AG08395 (cell line): ENCODE measurements at regions not wholly inside any gene's neighbourhood (a gene's known extent, or its start where the extent isn't known, plus 50 kb on each side); places are given as distances from the start of the nearest gene placed in this dataset.
"Not testable (repeated sequence)": the region's sequence is repeated elsewhere in the genome, so short reads cannot be mapped to it uniquely, and the experiment has no call there.

Source experiments
- DNase-seq: peaks from one replicate; pipeline ENCODE4 v3.0.0; 2012; ENCODE audit warnings: mixed read lengths, low spot score

DNA sequence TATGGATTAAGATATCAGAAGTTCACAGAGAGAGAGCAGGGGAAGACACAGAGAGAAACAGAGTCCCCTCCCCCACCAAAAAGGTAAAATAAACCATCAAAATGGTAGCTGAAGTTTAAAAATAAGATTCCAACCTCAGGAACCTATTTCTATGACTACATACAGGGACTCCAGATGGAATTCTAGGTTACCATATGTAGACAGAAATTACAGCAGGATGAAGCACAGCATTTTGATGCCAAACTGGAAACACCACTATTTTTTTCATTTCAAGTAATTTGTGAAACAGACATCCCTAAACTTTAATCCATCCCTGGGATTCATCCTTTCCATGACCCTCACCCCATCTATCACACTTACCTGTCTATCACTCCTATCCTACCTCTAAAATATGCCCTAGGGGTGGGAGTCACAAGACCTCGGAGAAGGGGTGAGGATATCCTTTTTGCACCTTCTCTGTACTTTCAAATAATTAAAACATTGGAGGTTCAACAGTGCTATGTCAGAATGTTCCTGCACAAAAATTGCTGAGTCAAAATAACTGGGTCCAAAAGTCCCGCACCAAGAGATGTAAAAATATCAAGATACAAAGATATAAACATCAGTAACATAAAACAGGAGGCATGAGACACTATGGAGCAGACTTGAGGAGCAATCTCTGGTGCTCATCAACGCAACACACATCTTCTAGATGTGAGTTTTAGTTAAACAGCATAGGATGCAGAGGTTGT, 344.5 kb upstream of the RASGEF1B start:
- DNase-seq = no peak

DNA sequence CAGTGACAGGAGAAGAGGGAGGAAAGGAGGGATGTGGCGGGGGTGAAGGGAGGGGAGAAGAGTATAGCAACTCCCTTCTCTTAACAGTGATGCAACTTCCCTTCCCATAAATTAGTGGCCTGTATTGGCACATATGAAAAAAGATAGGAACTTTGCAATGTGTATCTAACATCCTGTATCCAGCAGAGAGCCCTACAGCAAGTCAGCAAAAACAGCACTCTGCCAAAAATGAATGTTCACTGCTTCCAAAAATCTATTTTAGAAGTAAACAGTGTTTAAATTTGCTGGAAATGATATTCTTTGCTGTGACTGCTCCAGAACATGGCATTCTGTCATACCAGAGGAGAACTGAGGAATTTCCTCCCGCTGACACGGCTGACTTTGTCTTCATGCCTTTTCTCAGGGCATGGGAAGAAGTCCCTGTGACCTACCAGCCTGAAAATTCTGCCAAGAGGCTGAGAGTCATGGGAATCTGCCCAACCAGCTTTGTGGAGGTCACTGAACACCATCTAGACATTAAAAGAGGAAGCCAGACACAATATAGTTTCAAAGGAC, 343.4 kb upstream of the RASGEF1B start:
- DNase-seq = no peak

DNA sequence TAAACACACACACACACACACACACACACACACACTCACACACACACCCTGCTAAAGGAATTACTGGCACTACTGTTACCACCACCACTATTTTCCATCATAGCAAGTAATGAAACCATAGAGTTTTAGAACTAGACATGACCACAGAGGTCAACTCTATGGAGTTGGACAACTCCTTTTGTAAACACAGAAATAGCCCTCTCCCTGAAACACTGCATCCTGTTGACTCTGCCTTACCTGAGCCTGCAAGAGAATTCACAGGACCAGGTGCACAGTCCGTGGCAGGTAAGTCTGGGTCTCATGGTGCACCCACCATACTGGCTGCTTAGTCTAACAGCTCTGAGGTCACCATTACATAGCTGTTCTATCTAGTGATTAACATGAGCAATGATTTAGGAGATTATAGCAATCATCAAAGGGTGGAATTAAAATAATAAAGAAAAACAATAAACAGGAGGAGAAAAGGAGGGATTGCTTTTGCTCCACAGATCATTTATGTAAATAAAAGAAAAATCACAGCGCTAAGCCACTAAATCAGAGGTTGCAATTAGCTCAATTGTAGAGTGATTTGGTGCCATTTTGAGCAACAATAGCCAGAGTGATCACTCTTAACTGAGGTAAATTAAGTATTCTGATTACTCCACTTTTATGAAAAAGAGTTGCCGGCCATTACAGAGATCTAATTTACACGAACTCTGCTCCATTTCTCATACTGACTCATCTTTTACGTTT, 340.0 kb upstream of the RASGEF1B start:
- DNase-seq = no peak

DNA sequence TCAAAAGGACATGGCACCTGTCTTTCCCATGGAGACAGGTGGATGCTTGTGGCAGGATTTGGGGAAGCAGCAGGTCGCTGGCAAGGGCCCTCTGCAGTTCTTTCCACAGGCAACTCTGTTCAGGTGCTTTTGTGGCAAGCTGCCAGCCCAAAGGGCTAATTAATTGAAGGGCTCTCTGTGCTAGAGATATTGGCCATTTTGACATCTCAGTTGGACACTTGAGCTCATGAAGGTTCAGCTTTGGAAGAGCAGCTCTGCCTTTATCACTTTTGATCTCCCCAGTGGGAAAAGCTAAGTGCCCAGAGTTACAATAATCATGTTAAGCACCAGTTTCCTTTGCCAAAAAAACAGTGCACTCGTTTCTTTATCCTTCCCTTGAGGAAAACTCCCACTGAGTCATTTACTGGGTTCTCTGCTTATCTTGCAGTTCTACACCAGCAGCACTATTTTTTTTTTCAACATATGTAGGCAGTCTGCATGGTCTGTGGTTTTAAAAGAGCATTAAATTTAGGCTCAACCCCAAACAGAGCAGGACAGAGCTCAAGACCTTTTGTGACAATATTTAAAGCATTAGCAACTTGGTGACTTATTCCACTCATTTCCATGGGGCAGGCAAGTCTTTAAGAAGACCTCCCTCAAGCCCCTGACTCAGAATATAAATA, 336.4 kb upstream of the RASGEF1B start:
- no peak for DNase-seq

DNA sequence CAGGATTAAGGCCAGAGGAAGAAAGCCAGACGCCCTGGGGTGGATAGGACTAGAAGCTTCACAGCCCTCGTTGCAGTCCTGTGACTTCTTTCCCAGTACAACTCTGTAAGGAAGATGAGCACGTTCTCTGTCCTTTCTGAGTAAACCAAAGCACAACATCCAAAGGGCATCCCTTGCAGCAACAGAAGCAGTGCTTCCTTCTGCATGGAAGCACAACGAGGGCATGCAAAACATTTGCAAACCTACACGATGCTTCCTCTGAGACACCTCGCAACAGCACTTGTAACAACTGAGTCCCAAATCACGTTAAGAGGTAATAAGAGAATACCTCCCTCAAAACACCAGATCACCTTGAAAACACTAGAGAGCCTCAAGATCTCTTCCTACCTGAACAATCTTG, 335.7 kb upstream of the RASGEF1B start:
- DNase-seq = no peak

DNA sequence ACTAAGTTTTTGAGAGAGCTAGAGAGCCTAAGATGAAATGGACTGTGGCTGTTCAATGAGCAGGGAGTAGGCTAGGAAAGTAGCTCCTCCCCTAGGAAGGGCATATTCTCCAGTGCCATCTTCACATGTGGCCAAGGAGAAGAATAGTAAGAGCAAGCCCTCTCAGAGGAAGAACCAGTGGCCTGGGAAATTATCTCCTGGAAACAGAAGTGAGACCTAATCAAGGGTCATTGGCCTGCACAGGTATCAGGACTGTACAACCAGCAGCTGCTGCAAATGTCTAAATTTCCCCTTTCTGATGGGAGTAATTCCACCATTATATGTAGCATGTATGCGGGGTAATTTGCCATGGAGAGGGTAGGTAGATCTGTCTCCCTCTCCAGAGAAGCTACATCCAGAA, 334.8 kb upstream of the RASGEF1B start:
- DNase-seq = no peak

GRCh38 chr4:81804849-81805248, 333.1 kb upstream of the RASGEF1B start:
- DNase-seq = no peak

GRCh38 chr4:81802285-81802846, 330.7 kb upstream of the RASGEF1B start:
- DNase-seq = no peak

- no peak for DNase-seq
Observed at GRCh38 chr4:81799371-81799770, 327.7 kb upstream of the RASGEF1B start.

GRCh38 chr4:81796790-81797528, 325.3 kb upstream of the RASGEF1B start:
- DNase-seq = no peak

GRCh38 chr4:81792521-81792920, 320.8 kb upstream of the RASGEF1B start:
- no peak for DNase-seq

DNA sequence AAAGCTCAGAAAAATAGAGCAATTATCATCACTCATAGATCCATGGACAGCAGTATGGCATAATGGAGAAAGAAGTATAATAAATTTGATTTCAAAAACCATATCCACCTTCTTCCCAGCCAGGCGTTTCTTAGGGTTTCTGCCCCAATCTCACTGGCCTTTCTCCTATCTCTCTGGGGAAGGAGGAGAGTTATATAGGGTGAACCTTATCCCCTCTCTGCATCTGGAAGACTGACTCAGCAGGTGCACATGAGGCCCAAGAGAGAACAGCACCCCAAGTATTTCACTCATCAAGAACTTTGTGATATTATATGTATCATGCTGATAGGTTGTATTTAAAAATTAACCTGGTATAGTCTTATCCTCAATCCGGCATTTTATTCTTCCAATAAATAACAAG, 318.8 kb upstream of the RASGEF1B start:
- no peak for DNase-seq

- no peak for DNase-seq
Observed at GRCh38 chr4:81789741-81790399, 318.2 kb upstream of the RASGEF1B start.

- DNase-seq = no peak
Observed at GRCh38 chr4:81789158-81789557, 317.5 kb upstream of the RASGEF1B start.

- no peak for DNase-seq
Observed at GRCh38 chr4:81786766-81787165, 315.1 kb upstream of the RASGEF1B start.

DNA sequence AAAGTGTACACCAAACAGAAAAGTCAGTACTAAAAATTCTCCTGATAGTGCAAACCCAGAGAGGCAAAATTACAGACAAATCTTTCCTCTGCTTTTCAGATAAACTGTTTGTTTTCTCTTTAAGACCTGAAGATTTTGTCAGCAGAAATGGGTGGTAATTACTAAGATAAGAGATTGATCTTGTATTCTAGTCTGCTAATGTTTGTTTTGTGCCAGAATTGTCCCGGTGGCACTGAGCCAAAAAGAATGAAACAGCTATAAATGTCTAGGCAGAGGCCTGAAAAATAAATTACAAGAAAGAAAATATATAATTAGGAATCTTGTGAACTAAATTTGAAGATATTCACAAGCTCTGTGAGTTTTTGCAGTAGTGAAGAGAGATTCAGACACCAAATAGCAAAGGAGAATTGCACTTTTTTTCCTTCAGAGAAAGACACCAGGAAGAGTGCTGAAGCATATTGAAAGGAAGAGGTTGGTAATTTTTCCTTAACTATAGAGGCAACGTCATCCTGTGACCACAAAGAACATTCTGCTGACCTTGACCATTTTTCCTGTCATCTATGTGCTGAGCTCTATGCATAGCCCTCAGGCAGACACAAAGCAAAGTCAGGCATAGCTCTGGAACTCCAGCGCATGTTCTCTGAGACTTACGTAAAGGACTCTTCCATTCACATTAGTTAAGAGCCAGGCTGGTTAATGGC, 314.5 kb upstream of the RASGEF1B start:
- DNase-seq = no peak

DNA sequence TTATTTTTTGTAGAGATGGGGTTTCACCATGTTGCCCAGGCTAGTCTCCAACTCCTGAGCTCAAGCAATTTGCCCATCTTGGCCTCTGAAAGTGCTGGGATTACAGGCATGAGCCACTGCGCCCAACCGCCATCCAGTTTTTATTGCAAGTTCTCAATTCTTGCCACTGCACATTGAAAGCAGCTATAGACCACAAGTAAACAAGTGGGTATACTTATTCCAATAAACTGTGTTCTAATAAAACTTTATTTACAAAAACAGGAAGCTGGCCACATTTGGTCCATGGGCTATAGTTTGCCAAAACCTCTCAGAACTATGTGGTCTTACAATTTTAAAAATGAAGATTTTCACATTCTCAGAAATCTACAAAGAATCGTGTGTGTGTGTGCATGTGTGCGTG, 313.6 kb upstream of the RASGEF1B start:
- DNase-seq = no peak

DNA sequence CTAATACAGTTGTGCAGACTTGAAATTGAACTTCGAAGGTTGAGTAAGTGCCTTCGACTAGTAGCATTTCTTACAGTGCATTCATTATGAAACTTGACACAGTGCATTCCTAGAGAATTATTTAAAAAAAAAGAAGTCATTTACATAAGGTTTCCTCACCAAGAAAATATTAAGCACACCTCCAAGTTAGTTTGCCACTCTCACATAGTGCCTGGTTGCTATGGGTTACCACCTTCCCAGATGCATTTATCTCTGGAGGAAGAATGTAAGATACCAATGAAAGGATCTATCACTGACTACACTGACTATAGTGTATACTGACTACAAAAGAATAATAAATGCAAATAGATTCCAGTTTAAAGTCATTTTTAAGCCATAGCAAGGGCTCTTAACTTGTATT, 311.9 kb upstream of the RASGEF1B start:
- DNase-seq = no peak

DNA sequence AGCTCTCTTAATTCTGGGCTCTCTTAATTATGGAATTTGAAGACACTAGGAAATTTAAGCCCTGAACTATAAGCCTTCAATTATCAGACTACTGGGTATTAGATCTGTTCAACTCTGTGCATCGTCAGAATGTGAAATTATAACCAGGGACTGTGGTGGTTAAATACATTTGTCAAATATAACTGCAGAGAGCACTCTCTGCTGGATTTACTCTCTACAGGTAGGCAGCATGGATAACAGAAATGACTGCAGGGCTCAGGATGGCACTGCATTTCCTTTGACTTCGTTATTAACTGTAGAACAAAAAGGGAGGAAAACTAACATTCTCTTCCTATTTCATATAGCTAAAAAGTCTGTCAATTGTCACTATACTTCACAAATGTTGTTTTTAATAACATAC, 310.1 kb upstream of the RASGEF1B start:
- no peak for DNase-seq

GRCh38 chr4:81777718-81778117, 306.0 kb upstream of the RASGEF1B start:
- DNase-seq = not testable (repeated sequence)

DNA sequence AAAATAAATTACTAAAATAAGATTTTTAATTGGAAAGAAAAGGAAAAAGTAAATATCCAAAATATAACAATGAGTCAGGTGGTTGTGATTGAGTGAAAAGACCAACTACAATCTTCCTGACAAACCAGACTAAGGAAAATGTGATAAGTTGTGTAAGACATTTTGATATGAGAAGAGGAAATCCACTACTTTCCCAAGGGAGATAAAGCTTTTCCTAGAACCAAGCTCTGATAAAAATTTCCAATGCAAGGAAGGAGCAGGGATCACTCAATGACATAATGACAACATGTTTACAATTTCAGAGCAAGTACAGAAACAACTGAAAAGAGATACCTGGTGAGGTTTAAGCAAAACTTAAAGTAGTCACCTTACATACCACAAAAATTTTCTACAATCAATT, 305.1 kb upstream of the RASGEF1B start:
- DNase-seq = no peak
